GM12872 (cell line): ENCODE measurements at regions not wholly inside any gene's neighbourhood (a gene's known extent, or its start where the extent isn't known, plus 50 kb on each side); places are given as distances from the start of the nearest gene placed in this dataset.

Experiments
- CTCF ChIP-seq: IDR thresholded peaks from 3 replicates; pipeline ENCODE4 v1.5.1; 2011; ENCODE audit warnings: low read depth, mild to moderate bottlenecking, low read length, moderate library complexity; ENCODE audit not compliant: insufficient read depth

GRCh38 chr1:90220941-90221693 is 226.2 kb downstream of the ZNF326 start:
- TF ChIP-seq CTCF: no peak

DNA sequence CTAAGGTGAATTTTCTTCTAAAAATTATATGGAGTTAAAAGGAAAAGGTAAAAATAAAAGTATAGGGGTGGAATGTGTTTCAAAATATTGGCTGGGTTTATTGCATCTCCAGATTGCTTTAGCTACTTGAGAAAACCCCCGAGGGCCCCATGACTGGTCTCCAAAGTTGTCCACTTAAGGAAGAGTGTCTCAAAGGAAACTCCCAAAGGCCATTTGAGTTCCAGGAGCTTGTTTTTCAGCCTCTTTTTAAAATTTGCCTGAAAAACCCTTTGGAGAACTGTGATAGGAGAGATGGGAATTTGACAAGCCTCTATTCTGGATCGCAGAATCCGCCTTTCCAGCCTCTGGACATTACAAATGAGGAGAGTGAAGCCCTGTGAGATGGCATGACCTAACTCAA is 225.6 kb downstream of the ZNF326 start:
- TF ChIP-seq CTCF: no peak

DNA sequence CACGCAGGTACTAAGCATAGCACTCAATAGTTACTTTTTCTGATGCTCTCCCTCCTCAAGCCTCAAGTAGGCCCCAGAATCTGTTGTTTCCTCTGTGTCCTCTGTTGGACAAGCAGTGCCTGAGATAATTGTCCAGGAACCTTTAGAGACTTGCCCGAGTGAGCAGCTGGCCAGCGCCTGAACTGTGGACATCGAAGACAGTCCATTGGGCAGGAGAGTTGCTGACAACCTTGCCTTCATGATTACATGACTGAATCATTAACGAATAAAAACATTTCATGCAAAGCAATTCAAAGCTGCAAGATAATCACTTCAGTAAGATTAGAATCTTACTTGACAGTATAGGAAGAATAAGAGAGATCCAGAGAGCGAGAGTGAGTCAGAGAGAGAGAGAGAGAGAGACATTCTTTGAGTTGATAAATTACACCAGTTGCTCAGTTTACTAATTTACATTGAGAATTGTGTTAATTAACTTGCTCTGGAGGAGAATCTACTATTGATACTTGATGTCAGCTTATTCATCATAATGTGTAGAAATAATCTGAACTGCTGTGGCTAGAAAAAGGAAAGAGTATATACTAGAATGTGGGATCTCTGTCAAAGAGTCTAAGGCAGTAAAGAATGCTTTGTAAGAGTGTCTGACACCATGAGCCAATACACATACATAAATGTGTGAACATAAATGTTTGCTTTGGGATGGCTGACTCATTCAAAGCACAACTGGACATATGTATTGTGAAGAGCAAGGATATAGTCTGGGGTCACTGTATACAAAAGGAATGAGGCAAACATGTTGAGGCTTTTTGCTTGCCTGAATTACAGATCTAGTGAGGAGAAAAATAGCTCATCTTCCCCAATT is 216.0 kb downstream of the ZNF326 start:
- TF ChIP-seq CTCF: no peak

DNA sequence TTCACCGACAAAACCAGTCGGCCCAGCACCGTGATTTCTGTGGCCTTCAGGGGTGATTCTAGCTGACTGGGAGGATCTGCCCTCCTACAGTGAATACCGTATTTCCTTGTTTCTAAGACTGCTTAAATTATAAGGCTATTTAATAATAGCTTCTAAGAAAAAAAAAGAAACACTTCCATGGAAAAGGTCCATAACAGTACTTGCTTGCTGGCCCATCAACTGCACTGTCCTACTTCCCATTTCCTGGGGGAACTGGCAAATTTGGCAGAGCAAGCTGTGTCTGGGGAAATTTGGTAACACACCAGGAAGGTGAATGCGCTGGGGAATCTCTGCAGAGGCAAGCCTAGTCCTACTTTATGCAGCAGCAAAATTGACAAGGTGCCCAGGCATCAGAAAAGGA is 214.0 kb downstream of the ZNF326 start:
- no peak for TF ChIP-seq CTCF

DNA sequence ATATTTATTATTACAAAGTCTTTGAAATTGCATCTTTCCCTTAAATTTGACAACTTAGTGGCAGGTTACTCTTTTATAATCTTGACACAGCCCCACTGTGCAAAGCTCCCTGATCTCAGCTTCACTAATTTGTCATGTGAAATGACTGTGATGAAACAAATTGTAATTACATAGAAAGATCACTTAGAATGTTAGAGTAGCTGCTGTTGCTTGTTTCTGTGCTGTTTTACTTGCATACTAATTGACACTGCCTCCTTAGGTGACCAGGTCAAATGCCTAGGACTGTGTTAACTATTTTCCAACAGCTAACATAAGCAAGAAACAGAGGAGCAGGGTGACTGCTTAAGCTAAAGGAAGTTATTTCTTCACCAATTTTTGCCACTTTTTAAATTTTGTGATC is 211.3 kb downstream of the ZNF326 start:
- no peak for TF ChIP-seq CTCF

GRCh38 chr1:90204780-90205179 is 209.9 kb downstream of the ZNF326 start:
- no peak for TF ChIP-seq CTCF

- no peak for TF ChIP-seq CTCF
Observed at GRCh38 chr1:90204023-90204590, 209.2 kb downstream of the ZNF326 start.
